Left forelimb (tissue), 1 donor: ENCODE measurements at regions not wholly inside any gene's neighbourhood (a gene's known extent, or its start where the extent isn't known, plus 50 kb on each side); places are given as distances from the start of the nearest gene placed in this dataset.
"Not testable (repeated sequence)": the region's sequence is repeated elsewhere in the genome, so short reads cannot be mapped to it uniquely, and the experiment has no call there.

Experiments used
- DNase-seq: peaks from one replicate; pipeline ENCODE4 v3.0.0-alpha.2; 2018; ENCODE audit warnings: low spot score

DNA sequence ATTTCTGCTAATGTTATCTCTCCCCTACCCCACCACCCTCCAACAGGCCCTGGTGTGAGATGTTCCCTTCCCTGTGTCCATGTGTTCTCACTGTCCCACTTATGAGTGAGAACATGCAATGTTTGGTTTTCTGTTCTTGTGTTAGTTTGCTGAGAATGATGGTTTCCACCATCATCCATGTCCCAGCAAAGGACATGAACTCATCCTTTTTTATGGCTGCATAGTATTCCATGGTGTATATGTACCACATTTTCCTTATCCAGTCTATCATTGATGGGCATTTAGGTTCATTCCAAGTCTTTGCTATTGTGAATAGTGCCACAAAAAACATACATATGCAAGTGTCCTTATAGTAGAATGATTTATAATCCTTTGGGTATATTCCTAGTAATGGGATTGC, 104.5 kb downstream of the ZNF33B start:
- DNase-seq, result not testable (repeated sequence)

DNA sequence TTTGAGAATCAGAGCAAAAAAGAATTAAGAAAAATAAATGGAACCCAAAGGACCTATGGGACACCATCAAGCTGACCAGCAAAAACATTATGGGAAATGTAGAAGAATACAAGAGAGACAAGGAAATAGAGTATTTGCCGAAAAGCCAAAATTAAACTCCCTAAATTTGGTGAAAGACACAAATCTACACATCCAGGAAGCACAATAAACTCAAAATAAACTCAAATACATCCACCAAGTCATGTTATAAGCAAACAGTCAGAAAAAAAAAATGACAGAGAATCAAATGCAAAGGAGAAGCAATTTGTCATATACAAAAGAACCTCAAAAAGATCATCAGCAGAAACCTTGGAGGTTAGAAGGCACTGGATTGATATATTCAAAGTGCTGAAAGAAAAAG, 105.4 kb downstream of the ZNF33B start:
- no peak for DNase-seq

DNA sequence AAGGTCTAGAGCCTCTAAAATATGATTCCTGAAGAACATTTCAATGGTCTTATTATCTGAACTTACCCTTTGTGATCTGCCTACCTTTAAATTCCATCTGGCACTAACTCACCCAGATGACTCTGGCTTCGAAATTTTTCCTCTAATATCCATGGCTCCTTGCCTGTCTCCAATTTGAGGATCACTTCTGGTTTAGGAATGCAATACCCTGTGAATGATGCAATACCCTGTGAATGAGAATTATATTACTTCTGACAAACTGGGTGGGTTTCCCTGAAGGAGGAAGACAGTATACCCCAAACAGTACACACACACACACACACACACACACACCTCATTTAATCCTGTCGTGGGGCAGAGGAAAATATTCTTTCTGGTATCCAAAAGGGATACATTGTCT, 115.3 kb downstream of the ZNF33B start:
- DNase-seq, result no peak

DNA sequence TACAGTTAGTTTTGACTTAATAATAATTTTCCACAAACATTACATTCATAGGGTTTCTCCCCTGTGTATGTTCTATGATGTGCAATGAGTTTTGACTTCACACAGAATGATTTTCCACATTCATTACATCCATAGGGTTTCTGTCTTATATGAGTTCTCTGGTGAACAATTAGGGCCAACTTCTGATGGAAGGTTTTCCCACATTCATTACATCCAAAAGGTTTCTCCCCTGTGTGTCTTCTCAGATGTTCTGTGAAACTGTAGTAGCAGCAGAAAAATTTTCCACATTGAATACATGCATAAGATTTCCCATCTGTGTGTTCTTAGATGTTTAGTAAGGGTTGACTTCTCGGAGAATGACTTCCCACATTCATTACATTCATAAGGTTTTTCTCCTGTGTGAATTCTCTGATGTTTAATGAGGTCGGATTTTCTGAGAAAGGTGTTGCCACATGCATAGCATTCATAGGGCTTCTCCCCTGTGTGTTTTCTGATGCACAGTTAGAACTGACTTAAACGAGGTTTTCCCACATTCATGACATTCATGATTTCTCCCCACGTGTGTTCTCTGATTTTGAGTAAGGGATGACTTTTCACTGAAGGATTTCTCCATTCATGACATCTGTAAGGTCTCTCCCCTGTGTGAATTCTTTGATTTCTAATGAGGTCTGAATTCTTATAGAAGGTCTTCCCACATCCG, 118.5 kb downstream of the ZNF33B start:
- DNase-seq, result no peak

DNA sequence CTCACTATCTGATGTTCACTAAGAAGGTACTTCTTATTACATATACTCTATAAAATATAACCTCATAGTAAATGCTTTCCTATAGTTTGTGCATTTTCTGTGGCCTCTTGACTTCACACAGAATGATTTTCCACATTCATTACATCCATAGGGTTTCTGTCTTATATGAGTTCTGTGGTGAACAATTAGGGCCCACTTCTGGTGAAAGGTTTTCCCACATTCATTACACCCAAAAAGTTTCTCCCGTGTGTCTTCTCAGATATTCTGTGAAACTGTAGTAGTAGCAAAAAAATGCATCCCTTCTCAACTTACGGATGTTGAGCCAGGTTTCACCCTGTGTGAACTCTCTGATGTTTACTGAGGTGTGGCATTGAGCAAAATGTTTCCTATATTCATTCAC, 119.3 kb downstream of the ZNF33B start:
- DNase-seq, result no peak

DNA sequence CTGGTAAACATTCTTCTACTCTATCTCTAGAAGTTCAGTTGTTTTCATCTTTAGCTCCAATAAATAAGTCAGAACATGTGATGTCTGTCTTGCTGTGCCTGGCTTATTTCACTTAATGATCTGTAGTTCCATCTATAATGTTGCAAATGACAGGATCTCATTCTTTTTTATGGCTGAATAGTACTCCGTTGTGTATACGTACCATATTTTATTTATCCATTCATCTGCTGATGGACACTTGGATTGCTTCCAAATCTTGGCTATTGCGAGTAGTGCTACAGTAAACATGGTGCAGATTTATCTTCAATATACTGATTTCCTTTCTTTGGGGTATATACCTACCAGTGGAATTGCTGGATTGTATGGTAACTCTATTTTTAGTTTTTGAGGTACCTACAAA, 124.4 kb downstream of the ZNF33B start:
- no peak for DNase-seq

DNA sequence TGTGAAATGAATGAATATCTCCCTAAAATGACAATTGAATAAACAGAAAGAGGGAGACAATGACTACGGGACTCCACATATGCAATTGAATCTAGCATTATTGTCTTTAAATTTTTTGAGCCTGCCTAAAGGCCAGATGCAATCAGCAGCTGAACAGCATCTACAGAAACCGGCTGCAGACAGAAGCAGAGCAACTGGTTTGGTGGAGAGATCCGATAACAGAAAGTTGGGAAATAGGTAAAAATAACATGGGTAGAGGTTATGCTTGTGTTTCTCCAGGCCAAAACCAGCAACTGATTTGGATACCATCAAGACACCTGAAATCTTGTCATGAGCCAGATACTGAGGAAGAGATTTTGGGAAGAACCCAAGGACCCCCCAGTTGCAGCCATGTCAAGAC, 146.6 kb downstream of the ZNF33B start:
- DNase-seq, result no peak

DNA sequence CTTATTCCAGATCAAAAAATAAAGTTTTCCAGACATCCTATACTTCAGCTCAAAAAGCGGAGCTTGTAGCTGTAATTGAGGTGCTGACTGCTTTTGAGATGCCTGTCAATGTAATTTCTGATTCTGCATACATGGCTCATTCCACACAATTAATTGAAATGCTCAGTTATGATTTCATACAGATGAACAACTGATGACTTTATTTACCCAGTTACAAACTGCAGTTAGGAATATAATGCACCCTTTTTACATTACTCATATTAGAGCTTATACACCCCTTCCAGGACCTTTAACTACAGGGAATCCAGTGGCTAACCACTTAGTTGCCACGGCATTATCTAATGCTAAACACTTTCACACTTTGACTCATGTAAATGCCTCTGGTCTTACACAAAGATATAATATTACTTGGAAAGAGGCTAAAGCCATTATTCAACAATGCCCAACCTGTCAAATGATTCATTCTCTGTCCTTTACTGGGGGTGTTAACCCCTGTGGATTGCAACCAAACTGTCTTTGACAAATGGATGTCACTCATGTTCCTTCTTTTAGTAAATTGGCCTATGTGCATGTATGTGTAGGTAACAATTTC, 147.3 kb downstream of the ZNF33B start:
- no peak for DNase-seq

DNA sequence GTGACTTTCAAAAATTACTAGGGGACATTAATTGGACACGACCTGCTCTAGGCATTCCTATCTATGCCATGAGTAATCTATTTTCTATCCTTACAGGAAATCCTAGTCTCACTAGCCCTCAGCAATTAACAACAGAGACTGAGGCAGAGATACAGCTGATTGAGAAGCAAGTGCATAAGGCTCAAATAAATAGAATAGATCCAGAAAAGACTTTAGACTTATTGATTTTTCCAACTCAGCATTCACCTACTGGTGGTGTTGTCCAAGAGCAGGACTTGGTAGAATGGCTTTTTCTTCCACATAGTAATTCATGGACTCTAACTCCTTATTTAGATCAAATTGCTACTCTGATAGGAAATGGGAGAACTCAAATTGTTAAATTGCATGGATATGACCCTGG, 148.0 kb downstream of the ZNF33B start:
- DNase-seq, result no peak

DNA sequence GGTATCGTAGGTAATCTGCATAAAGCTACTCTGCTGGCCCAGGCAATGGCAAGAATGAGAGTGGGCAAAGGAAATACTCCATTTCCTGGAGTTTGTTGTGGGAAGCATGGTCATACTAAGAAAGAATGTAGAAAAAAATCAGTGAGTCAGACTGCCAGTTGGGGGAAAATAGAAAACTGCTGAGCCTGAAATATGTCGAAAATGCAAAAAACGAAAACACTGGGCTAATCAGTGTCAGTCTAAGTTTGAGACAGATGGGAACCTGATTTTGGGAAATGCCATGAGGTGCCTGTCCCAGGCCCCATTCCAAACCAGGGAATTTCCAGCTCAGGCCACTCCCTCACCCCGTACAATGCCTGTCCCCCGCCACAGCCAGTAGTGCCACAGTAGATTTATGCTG, 150.0 kb downstream of the ZNF33B start:
- no peak for DNase-seq

DNA sequence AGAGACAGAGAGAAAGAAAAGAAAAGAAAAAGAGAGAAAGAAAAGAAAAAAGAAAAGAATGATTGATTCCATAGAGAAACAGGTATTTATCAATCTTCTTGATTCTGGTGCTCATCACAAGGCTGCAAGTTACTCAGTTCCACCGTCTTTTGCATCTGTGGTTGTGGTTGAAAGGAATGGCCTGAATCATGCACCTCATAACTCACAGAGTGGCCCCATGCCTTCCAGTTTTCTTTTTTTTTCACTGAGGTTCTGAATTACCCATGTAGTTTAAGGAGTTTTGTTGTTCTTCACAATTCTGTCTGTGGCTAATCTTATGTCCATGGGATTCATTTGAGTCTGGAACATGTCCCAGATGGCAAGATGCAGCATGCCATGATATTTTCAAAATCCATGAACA, 156.0 kb downstream of the ZNF33B start:
- DNase-seq, result no peak

DNA sequence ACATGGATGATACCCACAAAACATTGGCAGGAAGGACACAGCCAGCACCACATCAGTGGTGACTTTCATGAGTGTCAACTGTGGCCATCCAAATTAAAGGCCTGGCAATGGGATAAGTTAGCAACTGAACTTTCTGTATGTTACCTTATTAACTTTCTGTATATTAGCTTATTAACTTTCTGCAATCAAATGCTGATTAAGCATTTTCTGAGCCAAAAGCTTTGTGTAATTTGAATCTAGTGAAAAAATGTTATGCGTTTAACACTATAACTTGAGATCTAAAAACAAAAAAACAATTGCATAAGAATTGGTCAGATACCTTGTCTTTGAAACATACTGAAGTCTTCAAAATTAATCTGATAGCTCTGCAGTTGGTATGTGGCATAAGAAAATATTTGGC, 159.3 kb downstream of the ZNF33B start:
- no peak for DNase-seq

DNA sequence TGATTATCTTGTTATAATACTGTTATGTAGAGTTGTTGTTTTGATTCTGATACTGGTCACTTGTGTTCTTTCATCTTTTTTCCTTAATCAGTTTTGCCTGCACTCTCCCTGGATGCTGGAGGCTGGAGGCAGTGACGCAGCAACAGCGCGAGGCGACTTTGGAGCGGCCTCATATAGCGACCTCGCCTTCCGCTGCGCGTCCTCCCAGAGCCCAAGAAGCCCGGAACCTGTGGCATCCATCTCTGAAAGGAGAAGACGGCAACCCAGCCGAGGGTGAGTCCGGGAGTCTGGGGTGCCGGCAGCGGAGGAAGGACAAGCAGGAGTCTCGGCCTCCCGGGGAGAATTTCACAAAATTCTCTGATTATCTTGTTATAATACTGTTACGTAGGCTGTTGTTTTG, 161.2 kb downstream of the ZNF33B start:
- DNase-seq, result no peak

DNA sequence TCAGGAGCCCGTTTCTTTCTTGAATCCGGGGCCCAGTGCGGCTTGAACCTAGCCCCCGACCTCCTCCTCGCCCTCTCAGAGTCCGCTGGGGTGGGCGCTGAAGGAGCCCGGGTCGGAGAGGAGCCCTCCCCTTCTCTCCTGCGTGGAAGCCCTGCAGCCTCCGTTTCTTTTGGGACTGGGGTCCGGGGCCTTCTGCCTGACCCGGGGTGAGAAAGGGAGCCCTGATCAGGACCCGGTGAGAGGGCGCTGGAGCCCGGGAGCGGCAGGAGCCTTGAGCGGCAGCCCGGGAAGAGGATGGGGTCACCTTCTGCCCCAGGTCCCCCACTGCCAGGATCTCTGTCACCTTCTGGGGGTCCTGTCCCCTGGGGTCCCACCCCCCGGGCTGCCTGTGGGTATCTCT, 162.3 kb downstream of the ZNF33B start:
- no peak for DNase-seq

DNA sequence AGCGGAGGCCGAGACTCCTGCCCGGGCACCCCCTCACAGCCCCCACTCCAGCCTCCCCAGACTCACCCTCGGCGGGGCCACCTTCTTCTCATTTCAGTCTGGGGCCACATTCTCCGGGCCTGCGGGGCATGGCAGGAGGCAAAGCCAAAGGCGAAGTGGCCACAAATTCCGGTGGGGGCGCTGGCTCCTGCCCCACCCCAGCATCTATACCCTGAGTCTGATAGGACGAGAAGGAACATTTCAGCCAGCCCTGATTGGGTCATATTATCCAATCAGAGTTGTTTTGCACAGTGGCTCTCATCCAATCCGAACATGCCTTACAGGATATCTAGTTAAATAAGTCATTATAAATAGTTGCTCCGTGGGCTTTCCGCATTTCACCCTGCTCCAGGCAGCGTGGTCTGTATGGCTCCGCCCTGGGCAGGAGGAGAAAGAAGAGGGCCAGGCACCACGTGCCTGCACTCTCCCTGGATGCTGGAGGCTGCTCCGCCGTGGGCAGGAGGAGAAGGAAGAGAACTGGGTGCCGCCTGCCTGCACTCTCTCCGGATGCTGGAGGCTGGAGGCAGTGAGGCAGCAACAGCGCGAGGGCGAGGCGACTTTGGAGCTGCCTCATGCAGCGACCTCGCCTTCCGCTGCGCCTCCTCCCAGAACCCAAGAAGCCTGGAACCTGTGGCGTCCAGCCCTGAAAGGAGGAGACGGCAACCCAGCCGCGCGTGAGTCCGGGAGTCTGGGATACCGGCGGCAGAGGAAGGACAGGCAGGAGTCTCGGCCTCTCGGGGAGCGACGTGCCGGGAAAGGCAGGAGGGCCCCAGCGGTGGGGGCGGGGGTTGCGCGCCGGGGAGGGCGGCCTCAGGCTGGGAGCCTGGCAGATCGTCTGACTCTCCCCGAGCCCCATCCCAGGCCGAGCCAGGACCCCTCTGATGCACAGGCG, 162.9 kb downstream of the ZNF33B start:
- DNase-seq, result peak; percentile 67

DNA sequence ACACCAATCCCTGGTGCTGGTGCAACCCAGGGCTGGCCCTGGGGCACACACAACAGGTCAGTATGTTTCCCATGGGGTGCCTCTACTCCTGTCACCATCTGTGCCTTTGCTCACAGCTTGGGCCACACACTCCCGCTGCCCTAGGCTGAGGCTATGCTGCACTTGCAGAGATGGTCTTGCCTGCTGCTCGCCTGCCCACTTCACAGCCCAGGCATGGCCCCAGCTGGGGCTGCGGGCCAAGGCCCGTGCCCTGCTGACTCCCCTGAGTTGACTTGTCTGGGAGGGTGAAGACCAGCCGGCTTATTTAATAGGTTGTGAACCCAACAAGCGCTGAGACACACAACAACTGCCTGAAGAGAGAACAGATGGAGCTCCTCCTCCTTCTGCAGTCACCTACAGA, 184.1 kb downstream of the ZNF33B start:
- DNase-seq, result no peak

DNA sequence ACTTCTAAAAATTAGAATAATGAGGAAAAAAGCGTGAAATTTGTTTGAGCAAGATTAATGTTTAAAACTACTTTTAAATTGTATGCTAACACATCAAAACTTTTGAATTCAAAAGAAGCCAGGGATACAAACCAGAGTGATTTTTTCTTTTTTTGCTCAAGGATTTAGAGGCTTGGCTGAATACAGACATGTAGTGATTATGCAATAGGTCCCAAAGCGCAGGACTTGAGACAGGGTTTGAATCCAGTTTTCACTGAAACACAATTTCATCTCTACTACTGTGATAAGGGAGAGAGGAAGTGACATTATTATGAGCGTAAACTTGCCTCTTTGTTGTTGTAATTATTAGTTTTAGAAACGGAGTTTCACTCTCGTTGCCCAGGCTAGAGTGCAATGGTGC, 207.3 kb downstream of the ZNF33B start:
- no peak for DNase-seq

DNA sequence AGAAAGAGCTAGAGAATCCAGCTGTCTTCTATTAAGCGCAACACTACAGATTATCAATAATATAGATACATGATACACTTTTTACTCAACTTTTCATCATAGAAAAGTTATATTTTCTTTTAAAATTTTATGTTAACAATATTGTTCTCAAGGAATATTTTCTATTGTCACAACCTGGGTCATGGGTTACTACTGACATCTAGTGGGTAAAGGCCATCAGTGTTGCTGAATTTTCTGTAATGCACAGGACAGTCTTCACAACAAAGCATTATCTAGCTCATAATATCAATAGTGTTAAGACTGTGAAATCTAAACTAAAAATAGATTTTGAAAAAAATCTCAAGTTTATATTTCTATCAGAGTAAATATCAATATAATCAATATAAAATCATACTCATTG, 209.8 kb downstream of the ZNF33B start:
- no peak for DNase-seq

DNA sequence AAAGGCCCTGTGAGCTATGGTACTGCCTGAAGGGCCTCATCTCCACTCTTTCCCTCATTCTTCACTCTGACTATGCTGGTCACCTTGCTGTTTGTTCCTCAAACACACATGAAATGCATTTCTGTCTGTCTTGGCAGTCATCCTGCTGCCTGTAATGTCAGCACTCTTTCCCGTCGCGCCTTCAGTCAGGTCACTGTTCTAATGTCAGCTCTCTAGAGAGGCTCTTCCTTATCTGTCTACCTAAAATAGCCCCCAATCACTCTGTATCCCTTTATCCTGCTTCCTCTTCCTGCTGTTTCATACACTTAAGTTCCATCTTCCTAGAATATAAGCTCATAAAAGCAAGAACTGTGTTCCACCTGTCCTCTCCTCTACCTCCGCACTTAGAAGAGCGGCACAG, 215.5 kb downstream of the ZNF33B start:
- DNase-seq, result no peak

DNA sequence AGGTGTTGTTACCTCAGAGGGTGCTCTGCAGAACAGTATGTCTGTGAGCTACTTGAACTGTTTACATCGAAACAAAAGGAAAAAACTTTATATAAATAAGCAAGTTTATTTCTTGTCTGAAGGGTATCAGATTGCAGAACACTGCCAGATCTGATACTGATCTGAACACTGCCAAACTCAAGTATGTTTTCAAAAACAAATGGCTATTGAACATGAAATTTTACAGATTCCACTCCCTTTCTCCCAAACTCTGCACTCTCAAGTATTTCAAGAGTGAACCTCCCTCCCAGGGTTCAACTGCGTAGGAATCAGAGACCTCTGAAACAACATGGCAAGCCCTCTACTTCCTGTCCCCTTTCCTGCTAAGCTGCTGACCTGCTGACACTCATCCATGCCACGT, 216.6 kb downstream of the ZNF33B start:
- DNase-seq, result no peak

DNA sequence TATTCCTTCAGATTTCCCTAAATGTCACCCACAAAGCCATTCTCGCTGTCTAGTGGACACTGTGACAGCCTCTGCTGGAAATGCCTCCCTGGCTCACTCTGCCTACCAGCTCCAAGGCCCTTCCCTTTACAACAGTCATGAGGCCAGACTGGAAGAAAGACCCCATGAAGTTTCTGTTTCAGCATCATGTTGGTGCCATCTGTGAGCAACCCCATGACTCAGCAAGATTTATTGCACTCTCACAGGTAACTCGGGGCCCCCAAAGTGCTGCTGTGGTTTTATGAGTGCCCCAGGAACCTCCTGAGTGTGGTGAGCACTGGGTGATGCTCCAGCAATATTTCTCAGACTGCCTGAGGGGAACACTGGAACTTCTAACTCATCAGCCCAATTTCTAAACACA, 218.6 kb downstream of the ZNF33B start:
- no peak for DNase-seq

DNA sequence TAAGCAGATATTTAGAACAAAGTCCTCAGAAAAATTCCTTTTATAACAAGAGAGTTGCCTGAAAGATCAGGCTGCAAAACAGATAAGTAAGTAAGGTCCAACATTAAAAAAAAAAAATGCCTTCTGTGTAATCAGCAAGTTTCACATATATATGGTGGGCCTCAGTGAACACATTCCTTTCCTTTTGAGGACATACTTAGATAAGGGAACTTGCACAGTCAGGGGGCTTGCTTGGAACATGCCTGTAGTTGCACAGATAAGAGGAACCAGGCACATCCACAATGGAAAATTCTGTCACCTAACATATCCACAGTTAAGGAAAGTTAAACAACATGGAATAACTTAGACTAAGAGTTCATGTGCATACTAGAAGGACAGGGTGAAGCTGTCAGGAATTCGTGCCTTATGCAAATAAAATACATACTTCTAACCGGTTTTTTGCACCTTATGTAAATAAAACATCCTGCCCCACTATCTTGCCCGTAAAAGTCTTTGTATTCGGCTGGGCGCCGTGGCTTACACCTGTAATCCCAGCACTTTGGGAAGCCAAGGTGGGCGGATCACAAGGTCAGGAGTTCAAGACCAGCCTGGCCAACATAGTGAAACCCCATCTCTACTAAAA, 257.3 kb downstream of the ZNF33B start:
- no peak for DNase-seq
